GM19328 (cell line): ENCODE measurements at regions not wholly inside any gene's neighbourhood (a gene's known extent, or its start where the extent isn't known, plus 50 kb on each side); places are given as distances from the start of the nearest gene placed in this dataset.
"Not testable (repeated sequence)": the region's sequence is repeated elsewhere in the genome, so short reads cannot be mapped to it uniquely, and the experiment has no call there.

Experiments used
- ATAC-seq: cut with Tn5 transposase; IDR thresholded peaks from one replicate; pipeline ENCODE4 v1.9.1; 2021; ENCODE audit warnings: mild to moderate bottlenecking, moderate library complexity; ENCODE audit not compliant: unreplicated experiment

- no peak for ATAC-seq
Measured at GRCh38 chr6:160804639-160805038, 102.6 kb downstream of the PLG start.

GRCh38 chr6:160808263-160808662 lies 106.2 kb downstream of the PLG start:
- ATAC-seq, result no peak

- ATAC-seq, result no peak
Measured at GRCh38 chr6:160810238-160810637, 108.2 kb downstream of the PLG start.

DNA sequence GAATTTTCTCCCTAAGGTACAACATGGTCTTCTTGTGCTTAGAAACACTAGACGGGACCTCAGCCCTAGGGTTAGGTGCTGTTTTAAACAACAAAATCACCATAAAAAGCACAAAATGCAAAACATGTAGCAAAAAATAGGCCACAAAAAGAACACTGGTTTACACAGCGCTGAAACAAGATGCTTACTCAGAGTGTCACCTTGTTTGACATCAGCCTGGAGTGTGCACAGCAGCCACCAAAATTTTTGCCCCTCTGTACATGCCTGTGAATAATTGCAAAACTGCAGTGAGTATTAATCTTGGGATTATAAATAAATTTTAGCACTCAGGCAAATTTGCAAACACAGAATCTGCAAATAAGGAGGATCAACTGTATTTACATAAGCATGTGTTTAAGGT lies 110.1 kb downstream of the PLG start:
- no peak for ATAC-seq

DNA sequence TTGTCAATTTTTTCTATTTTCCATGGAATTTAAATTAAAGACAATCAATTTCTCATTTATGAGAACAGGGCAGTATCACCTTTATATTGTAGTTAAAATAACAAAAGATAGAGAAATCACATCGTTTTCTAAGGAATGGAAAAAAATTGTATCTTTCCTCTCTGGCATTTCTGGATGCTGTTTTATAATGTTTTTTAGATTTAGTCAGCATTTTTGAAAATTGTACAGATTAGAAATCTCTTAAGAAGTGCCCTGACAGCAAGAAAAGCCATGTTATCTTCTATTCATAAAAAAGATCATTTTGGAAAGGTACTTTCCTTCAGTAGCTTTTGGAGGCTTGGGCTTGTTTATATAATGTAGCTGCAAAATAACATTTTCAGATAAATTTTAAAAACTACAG lies 116.9 kb downstream of the PLG start:
- no peak for ATAC-seq

DNA sequence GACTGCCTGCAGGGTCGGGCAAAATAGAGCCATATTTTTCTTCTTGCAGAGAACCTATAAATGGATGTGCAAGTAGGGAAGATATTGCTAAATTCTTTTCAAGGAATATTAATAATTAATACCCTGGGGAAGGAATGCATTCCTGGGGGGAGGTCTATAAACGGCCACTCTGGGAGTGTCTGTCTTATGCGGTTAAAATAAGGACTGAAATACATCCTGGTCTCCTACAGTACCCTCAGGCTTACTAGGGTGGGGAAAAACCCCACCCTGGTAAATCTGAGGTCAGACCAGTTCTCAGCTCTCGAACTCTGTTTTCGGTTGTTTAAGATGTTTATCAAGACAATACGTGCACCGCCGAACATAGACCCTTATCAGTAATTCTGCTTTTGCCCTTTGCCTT lies 118.6 kb downstream of the PLG start:
- not testable (repeated sequence) for ATAC-seq

DNA sequence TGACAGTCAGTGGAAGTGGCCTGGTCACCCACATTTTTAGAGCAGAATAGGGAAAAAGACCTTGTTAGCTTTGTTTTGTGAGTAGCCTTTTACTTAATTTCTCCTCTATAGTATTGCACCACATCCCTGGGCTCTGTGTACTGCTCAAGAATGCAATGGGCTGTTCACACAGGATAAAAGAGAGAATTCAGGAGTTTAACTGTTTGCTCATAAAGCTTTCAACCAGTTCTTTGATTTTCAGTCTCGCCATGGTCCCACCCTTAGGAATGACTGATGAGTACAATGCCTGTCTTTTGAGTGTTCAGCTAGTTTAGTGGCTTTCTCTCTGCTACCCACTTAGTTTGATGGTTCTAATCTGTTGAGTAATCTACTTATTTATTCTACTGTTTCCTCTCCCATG lies 129.7 kb downstream of the PLG start:
- no peak for ATAC-seq

GRCh38 chr6:160832422-160832821 lies 130.4 kb downstream of the PLG start:
- ATAC-seq, result no peak

DNA sequence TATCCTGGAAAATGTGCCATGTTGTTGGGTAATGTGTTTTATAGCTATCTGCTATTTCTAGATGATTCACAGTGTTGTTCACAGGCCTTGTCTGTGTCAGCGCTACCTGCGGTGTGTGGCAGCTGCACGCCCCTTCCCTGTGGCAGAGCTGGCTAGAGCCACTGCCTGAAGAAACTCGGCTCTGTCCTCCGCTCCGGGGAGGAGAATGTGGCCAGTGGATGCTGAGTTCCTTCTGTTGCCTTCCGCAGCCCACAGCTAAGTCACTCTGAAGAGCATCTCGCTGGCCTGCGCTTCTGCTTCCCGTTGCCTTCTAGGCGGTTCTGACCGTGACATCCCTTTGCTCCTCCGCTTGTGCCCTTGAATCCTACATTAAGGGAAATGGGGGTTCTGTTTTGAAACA lies 135.1 kb downstream of the PLG start:
- no peak for ATAC-seq

DNA sequence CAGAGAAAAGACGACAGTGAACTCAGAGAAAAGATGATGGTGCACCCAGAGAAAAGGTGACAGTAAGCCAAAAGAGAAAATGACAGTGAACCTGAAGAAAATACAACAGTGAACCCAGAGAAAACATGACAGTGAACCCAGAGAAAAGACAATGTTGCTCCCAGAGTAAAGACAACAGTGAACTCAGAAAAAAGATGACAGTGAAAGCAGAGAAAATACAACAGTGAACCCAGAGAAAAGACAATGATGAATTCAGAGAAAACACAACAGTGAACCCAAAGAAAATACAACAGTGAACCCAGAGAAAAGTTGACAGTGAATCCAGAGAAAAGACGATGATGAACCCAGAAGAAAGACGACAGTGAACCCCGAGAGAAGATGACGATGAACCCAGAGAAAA lies 140.5 kb upstream of the MAP3K4 start:
- no peak for ATAC-seq

DNA sequence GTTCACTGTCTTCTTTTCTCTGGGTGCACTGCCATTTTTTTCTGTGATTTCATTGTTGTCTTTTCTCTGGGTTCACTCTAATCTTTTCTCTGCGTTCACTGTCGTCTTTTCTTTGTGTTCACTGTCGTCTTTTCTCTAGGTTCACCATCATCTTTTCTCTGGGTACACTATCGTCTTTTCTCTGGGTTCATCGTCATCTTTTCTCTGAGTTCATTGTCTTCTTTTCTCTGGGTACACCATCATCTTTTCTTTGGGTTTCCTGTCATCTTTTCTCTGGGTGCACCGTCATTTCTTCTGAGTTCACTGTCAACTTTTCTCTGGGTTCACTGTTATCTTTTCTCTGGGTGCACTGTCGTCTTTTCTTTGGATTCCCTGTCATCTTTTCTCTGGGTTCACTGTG lies 137.6 kb upstream of the MAP3K4 start:
- no peak for ATAC-seq

- ATAC-seq, result no peak
Measured at GRCh38 chr6:160858886-160859285, 132.7 kb upstream of the MAP3K4 start.

DNA sequence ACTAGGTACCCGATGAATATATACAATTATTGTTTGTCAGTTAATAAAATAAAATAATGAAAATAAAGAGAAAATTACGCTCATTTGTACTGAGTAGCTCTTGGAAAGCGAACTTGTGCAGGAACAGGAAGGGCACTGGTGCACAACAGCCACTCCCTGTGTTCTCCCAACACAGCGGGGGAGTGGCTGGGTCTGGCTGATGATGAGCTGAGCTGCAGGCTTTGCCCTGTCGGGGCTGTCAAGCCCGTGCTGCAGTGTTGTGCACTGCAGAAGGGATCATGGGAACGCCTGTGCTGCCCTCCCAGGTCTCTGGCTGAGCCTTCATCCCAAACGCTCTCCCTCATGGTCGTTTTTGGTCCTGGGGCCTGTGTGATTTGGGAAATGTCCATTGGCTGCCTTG lies 131.7 kb upstream of the MAP3K4 start:
- no peak for ATAC-seq

GRCh38 chr6:160861824-160862223 lies 129.7 kb upstream of the MAP3K4 start:
- ATAC-seq, result no peak

DNA sequence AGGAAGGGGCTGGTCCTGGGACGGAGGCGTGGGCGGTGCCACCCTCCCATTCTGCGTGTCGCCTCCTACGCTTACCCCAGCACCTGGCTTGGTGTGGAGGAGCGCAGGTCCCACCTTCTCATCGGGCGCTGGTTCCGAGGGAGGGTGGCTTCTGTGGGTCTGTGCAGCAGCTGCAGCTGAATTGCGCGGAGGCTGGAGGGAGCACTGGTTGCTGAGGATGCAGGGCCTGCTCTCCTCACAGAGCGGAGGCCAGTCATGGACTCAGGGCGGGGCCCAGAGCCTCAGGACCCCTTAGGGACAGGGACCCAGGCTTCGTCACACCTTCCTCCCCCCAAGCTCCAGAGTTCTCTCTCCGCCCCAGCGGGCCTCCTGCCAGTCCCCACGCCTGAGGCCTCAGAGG lies 127.8 kb upstream of the MAP3K4 start:
- no peak for ATAC-seq

DNA sequence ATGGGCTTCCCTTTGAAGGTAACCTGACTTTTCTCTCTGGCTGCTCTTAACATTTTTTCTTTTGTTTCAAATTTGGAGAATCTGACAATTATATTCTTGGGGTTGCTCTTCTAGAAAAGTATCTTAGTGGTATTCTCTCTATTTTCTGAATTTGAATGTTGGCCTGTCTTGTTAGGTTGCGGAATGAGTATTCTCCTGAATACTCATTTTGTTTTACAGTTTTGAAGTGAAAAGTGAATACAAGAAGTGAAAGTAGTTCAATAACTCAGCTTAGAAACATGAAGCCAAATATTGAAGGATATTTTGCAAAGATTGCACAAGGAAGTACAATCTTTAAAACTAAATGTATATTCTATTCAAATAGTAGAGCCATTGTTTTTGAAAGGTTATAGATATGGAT lies 120.2 kb upstream of the MAP3K4 start:
- peak; percentile 53 for ATAC-seq

DNA sequence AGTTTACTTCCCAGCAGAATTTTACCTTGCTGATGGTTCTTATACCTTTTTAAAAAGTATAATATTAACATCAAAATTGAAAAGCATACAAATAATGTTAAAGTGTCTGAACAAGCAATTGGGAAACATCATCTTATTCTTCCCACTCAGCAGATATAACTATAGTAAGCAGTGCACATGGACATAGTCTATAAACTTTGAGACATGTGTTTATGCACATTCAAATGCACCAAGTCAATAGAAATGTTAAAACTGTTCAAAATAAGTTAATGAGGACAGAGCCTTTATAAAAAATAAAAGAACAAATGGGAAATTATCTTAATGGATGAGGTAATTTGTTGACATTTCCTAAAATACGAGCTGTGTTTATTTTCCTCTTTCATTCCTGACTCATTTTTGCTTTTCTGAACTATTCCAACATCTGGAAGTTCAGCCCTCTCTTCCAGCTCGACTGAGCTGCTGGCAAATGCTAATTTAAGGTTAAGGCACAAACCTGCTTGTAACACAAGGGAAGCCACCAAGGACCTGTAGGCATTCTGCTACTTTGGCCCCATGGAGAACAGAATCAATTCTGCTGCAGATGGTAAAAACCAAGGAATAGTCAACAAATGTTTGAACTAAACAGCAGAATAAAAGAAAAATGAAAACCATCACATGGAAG lies 110.3 kb upstream of the MAP3K4 start:
- no peak for ATAC-seq

- ATAC-seq, result no peak
Measured at GRCh38 chr6:160882006-160882405, 109.6 kb upstream of the MAP3K4 start.

- no peak for ATAC-seq
Measured at GRCh38 chr6:160882791-160883279, 108.7 kb upstream of the MAP3K4 start.

DNA sequence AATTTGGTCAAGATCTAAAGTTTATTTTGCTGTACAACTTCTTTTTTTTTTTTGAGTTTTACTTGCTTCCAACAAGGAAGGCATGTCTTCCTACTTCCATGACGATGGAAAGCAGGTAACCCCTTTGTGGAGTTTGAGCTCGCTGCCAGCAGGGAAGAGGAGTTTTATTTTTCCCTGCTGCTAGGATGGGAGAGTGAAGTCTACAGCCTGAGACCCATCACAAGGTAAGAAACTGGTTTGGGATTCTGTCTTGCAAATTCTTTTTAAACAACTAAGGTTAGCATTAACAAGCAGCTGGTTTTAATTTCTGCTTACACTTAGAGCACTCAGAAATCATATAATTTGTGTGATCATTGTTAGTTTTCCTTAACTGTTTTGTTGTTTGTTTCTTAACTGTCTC lies 108.0 kb upstream of the MAP3K4 start:
- ATAC-seq, result no peak

DNA sequence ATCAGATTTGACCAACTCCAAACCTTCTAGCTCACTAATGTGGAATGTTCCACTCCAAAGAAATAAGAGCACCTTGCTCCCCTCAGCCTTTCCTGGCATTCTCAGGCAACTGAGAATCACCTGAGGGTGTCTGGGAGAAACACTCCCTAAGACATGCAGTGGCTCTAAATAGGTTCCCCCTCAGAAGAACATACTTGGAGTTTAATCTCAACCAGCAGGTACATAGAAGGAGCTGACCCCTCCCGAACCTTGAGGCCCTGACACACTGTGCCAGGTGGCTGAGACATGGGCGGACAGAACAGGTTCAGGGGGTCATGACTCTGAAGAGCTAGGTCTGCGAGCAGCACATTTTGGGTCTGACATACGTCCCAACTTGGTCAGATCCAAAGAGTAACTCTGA lies 107.6 kb upstream of the MAP3K4 start:
- ATAC-seq, result no peak

GRCh38 chr6:160889148-160889547 lies 102.4 kb upstream of the MAP3K4 start:
- ATAC-seq, result not testable (repeated sequence)

DNA sequence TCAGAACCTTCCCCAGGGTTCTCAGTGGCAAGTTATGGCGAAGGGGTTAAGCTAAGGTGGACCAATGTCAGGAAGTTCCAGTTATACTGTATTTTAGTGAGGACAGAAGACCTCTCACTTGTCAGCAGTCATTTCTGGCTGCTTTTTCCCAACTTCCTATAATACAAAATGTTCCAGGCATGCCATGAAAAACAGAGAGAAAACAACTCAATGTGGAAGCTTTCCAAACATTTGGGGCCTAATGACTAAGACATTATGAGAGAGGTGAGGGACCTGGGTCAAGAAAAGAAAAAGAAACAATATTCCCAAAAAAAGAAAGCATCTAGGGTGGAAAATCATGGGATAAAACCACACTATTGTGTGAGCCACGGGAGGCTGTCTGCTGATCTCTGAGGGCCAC lies 99.9 kb upstream of the MAP3K4 start:
- no peak for ATAC-seq
